ENCODE measurements at regions not wholly inside any gene's neighbourhood (a gene's known extent, or its start where the extent isn't known, plus 50 kb on each side); places are given as distances from the start of the nearest gene placed in this dataset.

GRCh38 chr7:25787336-25787735, 364.7 kb upstream of the NFE2L3 start:
- TF ChIP-seq EZH2 (IDR thresholded peaks at IDR 0.05; ENCODE audit: borderline replicate concordance, insufficient read depth, low read depth, low read length, poor library complexity, severe bottlenecking), result no peak
- no peak for TF ChIP-seq CTCF (IDR thresholded peaks at IDR 0.05)
